ENCODE measurements at regions not wholly inside any gene's neighbourhood (a gene's known extent, or its start where the extent isn't known, plus 50 kb on each side); places are given as distances from the start of the nearest gene placed in this dataset.
A peak's percentile ranks its signal among the peaks of the same experiment; 100 is the strongest.

- no peak overlapping the region for H3K9ac ChIP-seq (ENCODE audit: extremely low read depth, insufficient read length, low read length)
- H2BK20ac ChIP-seq (ENCODE audit: low read depth, low read length, poor library complexity, severe bottlenecking) = no peak overlapping the region
- peaks cover 9% of the 10 kb centered on the region for H3K27me3 Mint-ChIP-seq (ENCODE audit: low read depth)
- no peak overlapping the region for H2AK5ac ChIP-seq (ENCODE audit: insufficient read length, low read length)
- H3K4ac ChIP-seq (ENCODE audit: low read depth, low read length) = no peak overlapping the region
- no peaks in the 10 kb centered on the region for H3K79me1 ChIP-seq (ENCODE audit: insufficient read depth, low read depth, low read length, poor library complexity, severe bottlenecking)
- no peaks in the 10 kb centered on the region for H3K9me3 ChIP-seq (ENCODE audit: control insufficient read depth, low read depth, low read length)
- H3K27me3 ChIP-seq (ENCODE audit: insufficient read depth, low read length) = no peaks in the 10 kb centered on the region
- TF ChIP-seq CTCF (conservative IDR thresholded peaks at IDR 0.05) = no peak
- no peak overlapping the region for H3K4me3 Mint-ChIP-seq
- H3K27ac ChIP-seq (ENCODE audit: insufficient read length, low read depth, low read length) = no peak overlapping the region
- no peak overlapping the region for H3K4me2 ChIP-seq (ENCODE audit: insufficient read depth, insufficient read length, low read length)
- peak; percentile 40 for DNase-seq
- no peak overlapping the region for H3K56ac ChIP-seq (ENCODE audit: insufficient read length, low read depth, low read length)
- no CpG with 5 or more reads among the region's 17 CpGs for WGBS (ENCODE audit: extremely low coverage, insufficient read length, low lambda C conversion rate)
- H3K4me1 ChIP-seq (ENCODE audit: insufficient read depth, low read length) = no peaks in the 10 kb centered on the region
- H4K8ac ChIP-seq (replicated peaks; ENCODE audit: insufficient read length, low read depth, low read length) = no peak overlapping the region
- H4K20me1 ChIP-seq (ENCODE audit: control insufficient read depth, insufficient read depth, insufficient read length) = no peaks in the 10 kb centered on the region
- no peaks in the 10 kb centered on the region for H3K36me3 Mint-ChIP-seq (ENCODE audit: insufficient read depth in 1 of 3, low read depth in 3 of 3)
- no peak overlapping the region for H3K18ac ChIP-seq (ENCODE audit: insufficient read length, low read depth, low read length)
- H3K14ac ChIP-seq (ENCODE audit: insufficient read depth, low read length) = no peak overlapping the region
- H2BK15ac ChIP-seq (ENCODE audit: low read depth, low read length) = no peak overlapping the region
- no peak overlapping the region for H3K23ac ChIP-seq (ENCODE audit: insufficient read length, low read depth, low read length)
- H4K5ac ChIP-seq (ENCODE audit: insufficient read length, low read depth, low read length) = no peak overlapping the region
- no peak overlapping the region for H4K91ac ChIP-seq (ENCODE audit: insufficient read length, low read depth, low read length)
- H3T11ph ChIP-seq (ENCODE audit: low read length) = no peak overlapping the region
- H2BK5ac ChIP-seq (ENCODE audit: insufficient read length, low read length) = no peak overlapping the region
- H3K9me3 Mint-ChIP-seq = no peaks in the 10 kb centered on the region; a peak in 1 of 5 replicates
- no peak overlapping the region for H2AFZ ChIP-seq (ENCODE audit: low read length)
- no peaks in the 10 kb centered on the region for H3K79me2 ChIP-seq (ENCODE audit: insufficient read depth, low read length)
- H3K4me1 Mint-ChIP-seq = peaks cover 2 to 10% of the 10 kb centered on the region in 2 experiments; a peak in 1 of 4 replicates
- H3K27ac Mint-ChIP-seq = no peak overlapping the region
- no peak overlapping the region for H2BK12ac ChIP-seq (ENCODE audit: insufficient read length, low read depth, low read length)
- no peaks in the 10 kb centered on the region for H3K23me2 ChIP-seq (ENCODE audit: insufficient read length, low read depth, low read length, poor library complexity, severe bottlenecking)
- H2BK120ac ChIP-seq (ENCODE audit: low read depth, low read length, poor library complexity, severe bottlenecking) = no peak overlapping the region
Measured at GRCh38 chr10:123558651-123559050, 107.5 kb upstream of the GPR26 start.

All from H9 (cell line).